GM19240 (cell line): ENCODE measurements at regions not wholly inside any gene's neighbourhood (a gene's known extent, or its start where the extent isn't known, plus 50 kb on each side); places are given as distances from the start of the nearest gene placed in this dataset.

Experiments
- DNase-seq: peaks from one replicate; pipeline ENCODE4 v3.0.0; 2011; ENCODE audit warnings: low spot score; ENCODE audit not compliant: insufficient read length

- no peak for DNase-seq
Measured at GRCh38 chr4:124401606-124402005, 310.9 kb downstream of the ANKRD50 start.

GRCh38 chr4:124409044-124409443, 303.5 kb downstream of the ANKRD50 start:
- no peak for DNase-seq

- DNase-seq: no peak
Measured at GRCh38 chr4:124414276-124415040, 298.1 kb downstream of the ANKRD50 start.

- DNase-seq: no peak
Measured at GRCh38 chr4:124415146-124415545, 297.4 kb downstream of the ANKRD50 start.

GRCh38 chr4:124417371-124417770, 295.2 kb downstream of the ANKRD50 start:
- DNase-seq: no peak

- no peak for DNase-seq
Measured at GRCh38 chr4:124420166-124420695, 292.3 kb downstream of the ANKRD50 start.

- DNase-seq: no peak
Measured at GRCh38 chr4:124423160-124423559, 289.4 kb downstream of the ANKRD50 start.

- no peak for DNase-seq
Measured at GRCh38 chr4:124426279-124426678, 286.3 kb downstream of the ANKRD50 start.

- DNase-seq: no peak
Measured at GRCh38 chr4:124427095-124427767, 285.3 kb downstream of the ANKRD50 start.

GRCh38 chr4:124428648-124429047, 283.9 kb downstream of the ANKRD50 start:
- no peak for DNase-seq

- DNase-seq: no peak
Measured at GRCh38 chr4:124429746-124430250, 282.7 kb downstream of the ANKRD50 start.

GRCh38 chr4:124431653-124432192, 280.8 kb downstream of the ANKRD50 start:
- no peak for DNase-seq

- DNase-seq: no peak
Measured at GRCh38 chr4:124432500-124432899, 280.0 kb downstream of the ANKRD50 start.

- no peak for DNase-seq
Measured at GRCh38 chr4:124433044-124433443, 279.5 kb downstream of the ANKRD50 start.

GRCh38 chr4:124433500-124433899, 279.0 kb downstream of the ANKRD50 start:
- no peak for DNase-seq

- DNase-seq: no peak
Measured at GRCh38 chr4:124435274-124435950, 277.1 kb downstream of the ANKRD50 start.

- no peak for DNase-seq
Measured at GRCh38 chr4:124437853-124438495, 274.6 kb downstream of the ANKRD50 start.

GRCh38 chr4:124445071-124445470, 267.5 kb downstream of the ANKRD50 start:
- no peak for DNase-seq

GRCh38 chr4:124449881-124450280, 262.7 kb downstream of the ANKRD50 start:
- no peak for DNase-seq

- DNase-seq: no peak
Measured at GRCh38 chr4:124450851-124451250, 261.7 kb downstream of the ANKRD50 start.

GRCh38 chr4:124454772-124455270, 257.7 kb downstream of the ANKRD50 start:
- DNase-seq: no peak
